ENCODE measurements at regions not wholly inside any gene's neighbourhood (a gene's known extent, or its start where the extent isn't known, plus 50 kb on each side); places are given as distances from the start of the nearest gene placed in this dataset.
"Not testable (repeated sequence)": the region's sequence is repeated elsewhere in the genome, so short reads cannot be mapped to it uniquely, and the experiment has no call there.

DNA sequence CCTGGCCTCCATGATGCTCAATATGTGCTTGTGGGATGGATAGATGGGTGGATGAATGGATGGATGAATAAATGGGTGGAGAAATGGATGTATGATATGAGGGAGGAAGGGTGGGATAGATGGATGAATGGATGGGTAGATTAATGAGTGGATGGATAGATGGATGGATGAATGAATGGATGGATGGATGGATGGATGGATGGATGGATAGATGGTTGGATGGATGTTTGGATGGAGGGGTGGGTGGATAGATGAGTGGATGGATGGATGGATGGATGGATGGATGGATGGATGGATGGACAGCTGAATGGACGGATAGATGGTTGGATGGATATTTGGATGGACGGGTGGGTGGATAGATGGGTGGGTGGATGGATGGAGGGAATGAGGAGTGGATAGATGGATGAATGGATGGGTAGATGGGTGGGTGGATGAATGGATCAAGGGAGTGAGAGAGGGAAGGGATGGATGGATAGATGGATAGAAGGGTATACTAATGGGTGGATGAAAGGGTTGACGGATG is 139.4 kb downstream of the CEBPB start:
- no peak for DNase-seq

GRCh38 chr20:50330504-50331313 is 140.1 kb downstream of the CEBPB start:
- no peak for DNase-seq

DNA sequence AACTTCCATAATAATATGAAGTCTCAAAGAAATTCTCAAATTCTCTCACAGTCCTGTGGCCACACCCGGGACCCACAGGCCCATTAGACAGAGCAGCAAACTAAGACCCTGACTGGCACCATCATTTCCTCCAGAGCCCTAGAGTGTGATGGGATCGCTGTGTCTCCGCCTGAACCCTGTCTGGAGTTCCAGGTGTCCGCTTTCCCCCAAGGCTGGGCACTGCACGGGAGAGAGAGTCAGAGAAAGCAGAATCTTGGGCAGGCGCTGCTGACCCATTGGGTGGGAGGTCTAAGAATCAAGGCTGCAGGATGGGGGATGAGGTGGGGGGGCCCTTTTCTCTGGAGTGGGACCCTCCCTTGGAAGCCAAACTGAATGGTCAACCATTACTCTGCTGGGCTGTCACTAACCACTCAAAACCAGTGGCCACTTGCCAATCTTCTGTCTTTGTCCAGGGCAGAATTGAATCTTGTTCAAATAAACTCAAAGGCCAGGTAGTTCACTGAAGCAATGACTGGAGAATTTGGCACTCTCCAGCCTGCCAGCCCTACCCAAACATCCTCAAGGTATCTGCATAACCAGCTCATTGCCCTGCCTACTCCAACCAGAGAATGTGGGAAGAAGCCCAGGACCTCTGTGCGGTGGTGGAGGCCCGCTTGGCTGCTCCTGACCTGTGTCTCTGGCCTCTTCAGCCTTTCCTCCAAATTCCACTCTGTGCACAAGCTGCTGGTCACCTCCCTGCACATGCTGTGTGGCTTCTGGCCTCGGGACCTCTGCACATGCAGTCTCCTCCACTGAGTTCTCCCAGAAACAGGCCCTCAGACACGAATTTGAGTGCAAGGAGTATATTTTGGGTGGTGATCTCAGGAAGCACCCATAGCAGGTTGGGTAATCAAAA is 141.1 kb downstream of the CEBPB start:
- DNase-seq = no peak

DNA sequence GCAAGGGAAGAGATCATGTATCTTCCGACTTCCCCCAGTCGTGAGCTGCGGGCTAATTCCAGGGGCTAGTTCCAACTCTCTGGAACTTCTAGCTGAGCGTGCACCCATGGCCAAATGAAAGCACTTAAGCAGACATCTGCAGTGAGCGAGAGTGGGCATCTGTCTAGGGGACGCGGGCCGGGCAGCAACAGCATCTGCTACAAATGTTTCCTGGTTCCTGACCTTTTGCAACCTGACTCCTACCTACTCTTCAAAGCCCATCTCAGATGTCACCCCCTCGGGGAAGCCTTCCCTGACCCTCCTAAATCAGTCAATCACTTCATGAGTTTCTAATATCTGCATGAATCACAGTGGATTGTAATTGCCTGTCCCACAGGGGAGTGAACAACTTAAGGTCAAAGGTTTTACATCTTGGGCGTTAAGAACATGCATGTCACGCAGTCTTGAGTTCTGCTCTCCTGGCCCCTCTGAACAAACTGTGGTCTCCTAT is 141.9 kb downstream of the CEBPB start:
- DNase-seq = no peak

- no peak for DNase-seq
These were observed 142.6 kb downstream of the CEBPB start for GRCh38 chr20:50333131-50333670.

DNA sequence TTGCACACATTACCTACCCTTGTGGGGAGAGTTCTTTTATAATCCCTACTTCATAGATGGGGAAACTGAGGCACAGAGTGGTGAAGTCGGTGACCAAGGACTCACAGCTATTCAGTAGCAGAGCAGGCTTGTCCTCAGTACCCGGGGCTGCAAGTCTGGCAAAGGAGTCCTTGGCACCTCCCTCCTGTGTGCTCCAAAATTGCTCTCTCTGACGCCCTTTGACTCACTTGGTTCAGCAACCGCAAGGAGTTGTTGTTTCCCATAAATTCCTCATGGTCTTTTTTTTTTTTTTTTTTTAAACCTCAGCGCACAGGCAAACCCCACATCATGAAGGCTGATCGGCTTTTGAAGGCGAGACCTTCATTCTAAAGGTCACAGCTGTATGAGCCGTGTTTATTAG is 143.2 kb downstream of the CEBPB start:
- no peak for DNase-seq

DNA sequence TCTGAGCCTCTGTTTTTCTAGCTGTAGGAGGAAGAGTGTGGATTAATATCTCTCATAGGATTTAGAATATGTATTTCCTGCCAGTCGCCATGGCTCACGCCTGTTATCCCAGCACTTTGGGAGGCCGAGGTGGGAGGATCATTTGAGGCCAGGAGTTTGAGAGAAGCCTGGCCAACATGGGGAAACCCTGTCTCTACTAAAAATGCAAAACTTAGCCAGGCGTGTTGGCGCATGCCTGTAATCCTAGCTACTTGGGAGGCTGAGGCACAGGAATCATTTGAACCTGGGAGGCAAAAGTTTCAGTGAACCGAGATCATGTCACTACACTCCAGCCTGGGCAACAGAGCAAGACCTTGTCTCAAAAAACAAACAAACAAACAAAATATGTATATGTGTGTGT is 143.9 kb downstream of the CEBPB start:
- DNase-seq = not testable (repeated sequence)

DNA sequence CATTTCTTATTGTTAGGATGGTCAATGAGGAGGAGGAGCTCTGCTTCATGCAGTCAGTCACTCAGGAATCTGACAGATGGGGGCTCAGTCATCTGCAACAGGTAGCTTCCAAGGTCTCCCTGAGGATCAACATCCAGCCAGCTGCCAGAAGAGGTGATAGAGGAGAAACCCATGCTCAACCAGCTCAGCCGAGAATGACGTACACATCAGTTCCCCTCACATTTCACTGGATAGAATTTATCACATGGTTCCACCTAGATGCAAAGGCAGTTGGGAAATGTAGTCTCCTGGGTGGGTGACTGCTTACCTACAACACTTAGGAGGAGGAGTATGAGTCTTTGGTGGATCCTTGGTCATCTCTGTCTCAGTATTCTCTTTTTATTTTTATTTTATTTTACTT is 144.5 kb downstream of the CEBPB start:
- no peak for DNase-seq

- no peak for DNase-seq
These were observed 145.2 kb downstream of the CEBPB start for GRCh38 chr20:50335866-50336265.

GRCh38 chr20:50336661-50337060 is 146.0 kb downstream of the CEBPB start:
- DNase-seq = no peak

DNA sequence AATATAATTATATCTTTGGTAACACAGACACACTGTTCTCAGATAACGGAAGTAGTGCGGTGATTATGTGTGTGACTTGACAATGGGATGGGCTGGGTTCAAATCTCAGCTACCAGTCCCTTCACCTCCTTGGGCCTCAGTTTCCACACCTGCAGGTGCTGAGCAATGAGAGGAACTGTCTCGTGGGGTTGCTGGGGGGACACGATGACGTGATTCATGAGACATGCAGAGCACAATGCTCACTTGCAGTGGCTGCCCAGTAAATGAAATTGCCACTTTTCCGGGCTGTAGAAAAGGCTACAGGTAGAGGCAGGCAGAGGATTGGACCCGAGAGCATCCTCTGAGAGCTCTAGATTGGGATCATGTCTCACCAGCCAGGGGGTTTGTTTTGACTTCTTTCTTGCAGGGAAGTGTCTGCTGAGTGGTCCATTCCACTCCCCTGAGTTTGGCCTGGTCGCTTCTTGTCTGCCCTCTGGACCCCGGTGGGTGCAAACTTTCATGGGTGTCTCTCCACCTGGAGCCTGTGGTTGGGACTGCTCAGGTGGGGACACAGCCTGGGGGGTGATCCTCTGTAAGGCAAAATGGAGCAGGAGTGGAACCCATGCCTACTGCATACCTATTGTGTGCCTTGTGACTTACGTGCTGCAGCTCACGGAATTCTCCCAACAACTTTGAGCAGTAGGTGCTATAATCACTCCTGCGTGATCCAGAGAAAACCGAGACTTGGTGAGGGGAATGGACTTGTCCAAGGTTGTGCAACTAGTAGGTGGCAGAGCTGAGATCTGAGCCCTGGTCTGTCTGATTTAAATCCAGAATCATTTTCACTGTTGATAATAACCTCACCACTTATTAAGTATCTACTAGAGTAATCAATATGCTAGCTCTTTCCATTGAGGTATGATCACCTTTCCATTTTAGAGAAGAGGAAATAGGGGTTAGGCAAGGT is 147.2 kb downstream of the CEBPB start:
- DNase-seq = no peak

GRCh38 chr20:50338479-50339391 is 148.1 kb downstream of the CEBPB start:
- DNase-seq = no peak

- no peak for DNase-seq
These were observed 148.9 kb downstream of the CEBPB start for GRCh38 chr20:50339466-50339901.

DNA sequence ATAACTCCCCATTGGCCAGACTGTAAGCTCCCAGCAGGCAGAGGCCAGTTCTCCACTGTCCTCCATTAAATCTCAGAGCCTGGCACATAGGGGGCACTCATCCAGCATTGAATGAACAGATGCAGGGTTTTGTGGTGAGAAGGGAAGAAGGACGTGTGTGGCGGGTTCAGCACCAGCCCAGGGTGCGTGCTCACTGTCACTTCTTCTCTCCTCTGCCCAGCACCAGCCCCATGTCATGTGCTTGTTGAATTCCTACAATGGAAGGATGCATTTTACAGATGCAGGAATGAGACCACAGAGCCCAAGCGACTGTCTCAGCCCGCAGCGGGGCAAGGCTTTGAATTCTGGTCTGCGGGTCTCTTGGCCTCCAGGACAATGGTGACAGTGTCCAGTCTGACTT is 149.9 kb downstream of the CEBPB start:
- DNase-seq = no peak

DNA sequence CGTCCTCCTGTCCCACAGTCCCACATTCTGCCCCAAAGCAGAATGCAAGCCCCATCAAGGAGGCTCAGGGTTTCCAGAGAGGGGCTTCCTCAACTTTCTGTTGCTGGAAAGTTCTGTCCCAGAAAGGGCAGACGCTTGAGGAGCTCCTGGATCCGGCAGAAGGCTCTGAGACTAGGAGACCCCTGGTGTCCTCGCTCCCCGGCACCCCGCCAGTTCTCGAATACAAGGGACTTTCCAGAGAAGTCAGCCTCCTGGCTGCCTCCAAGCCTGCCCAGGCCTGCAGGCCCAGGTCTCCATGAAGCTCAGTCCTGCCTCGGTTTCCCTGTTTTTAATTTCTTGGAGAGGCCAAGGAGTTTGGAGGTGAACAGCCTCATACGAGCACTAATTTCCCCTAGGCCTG is 150.4 kb downstream of the CEBPB start:
- DNase-seq = no peak

DNA sequence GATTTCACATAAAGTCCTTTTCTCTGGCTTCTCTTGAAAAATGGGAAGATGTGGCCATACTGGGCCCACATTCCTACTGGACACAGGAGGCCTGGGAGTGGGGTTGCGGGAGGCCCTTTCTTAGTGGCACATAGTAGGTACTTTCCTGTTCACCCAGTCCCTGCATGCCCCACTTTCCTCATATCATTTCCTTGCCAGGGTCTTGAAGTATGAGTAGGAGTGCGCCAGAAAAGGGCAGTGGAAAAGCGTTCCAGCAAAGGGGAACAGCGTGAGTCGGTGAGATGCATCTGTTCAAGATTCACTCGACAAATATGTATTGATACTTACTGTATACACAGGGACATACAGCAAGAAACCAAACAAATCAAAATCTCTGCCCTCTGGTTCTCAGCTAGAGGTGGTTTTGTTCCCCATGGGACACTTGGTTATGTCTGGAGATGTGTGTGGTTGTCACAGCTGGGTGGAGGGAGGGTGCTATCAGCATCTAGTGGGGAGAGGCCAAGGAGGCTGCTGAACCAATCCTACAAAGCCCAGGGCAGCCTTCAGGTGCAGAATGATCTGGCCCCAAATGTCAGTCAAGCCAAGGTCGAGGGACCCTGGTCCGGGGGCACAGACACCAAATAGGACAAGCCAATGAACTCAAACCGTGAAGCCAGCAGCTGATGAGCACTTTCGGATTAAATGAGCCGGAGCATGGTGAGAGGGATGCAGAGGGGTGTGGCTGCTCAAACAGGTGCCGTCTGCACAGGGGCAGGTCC is 151.4 kb downstream of the CEBPB start:
- no peak for DNase-seq

DNA sequence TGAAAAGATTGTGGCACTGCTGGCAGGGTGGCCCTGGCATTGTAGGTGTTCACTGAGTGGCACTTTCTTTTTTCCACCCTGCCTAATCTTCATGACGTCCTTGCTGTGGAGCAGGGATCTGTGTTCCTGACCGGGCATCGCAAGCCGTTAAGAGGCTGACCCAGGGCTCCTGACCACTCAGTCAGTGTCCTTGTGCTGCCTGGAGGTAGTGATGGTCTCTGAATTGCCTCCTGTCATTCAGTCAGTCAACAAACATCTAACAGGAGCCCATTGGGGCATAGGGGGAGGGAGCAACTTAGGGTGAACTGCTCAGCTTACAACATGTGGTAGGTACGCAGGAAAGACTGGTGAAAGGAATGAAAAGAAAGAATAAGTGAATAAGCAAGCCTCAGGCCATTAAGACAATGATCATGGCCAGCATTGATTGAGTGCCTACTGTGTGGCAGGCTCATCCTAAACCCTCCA is 152.0 kb downstream of the CEBPB start:
- DNase-seq = no peak

DNA sequence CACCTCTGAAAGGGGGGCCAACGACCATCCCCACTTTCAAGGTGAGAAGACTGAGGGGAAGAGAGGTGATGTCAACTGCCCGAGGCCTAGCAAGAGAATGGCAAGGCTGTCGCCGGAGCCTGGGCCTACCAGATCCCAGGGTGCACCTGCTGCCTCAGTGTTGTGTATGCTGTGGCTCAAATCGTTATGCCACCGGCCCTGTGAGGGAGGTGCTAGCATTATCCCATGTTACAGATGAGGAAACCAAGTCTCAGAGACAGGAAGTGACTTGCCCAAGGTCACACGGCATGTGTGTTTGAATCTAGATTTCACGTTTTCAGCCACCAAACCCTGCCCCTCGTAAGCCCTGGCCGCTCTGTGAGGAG is 152.5 kb downstream of the CEBPB start:
- no peak for DNase-seq

DNA sequence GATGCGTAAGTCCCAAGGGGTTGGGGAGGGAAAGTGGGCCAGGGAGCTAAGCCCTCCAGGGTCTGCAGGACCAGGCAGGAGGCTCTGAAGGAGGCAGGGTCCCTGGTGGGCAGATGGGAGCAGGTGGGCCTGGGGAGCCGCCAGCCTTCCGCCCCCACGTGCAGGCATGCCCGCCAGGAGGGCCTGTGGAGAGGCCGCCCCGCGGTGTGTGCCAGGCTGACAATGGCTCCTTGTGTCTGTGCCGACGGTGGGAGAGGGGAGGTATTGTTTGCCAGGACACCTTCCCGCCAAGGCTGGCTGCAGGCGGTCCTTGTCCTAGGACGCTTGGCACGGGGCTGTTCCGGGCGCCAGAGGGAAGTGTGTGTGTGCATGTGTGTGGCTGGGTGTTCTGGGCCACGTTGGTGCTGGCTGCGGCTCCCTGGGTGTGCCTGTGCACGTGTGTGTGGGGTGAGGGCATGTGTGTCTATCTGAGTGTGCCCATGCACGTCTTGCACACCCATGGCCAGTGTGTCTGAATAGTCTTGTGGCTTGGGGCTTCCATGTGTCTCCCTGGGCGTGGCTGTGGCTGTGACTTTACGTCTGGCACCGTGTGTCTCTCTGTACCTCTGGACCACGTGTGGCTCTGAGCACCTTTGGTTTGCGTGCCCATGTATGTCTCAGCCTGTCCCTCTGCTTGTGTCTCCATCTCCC is 153.0 kb downstream of the CEBPB start:
- DNase-seq = no peak
